Dermis blood vessel endothelial cell (primary cell): ENCODE measurements at regions not wholly inside any gene's neighbourhood (a gene's known extent, or its start where the extent isn't known, plus 50 kb on each side); places are given as distances from the start of the nearest gene placed in this dataset.

Experiments
- DNase-seq: peaks from one replicate; pipeline ENCODE4 v3.0.0; 2010

GRCh38 chr17:34733333-34733732 lies 154.0 kb downstream of the TMEM132E start:
- DNase-seq, result no peak

DNA sequence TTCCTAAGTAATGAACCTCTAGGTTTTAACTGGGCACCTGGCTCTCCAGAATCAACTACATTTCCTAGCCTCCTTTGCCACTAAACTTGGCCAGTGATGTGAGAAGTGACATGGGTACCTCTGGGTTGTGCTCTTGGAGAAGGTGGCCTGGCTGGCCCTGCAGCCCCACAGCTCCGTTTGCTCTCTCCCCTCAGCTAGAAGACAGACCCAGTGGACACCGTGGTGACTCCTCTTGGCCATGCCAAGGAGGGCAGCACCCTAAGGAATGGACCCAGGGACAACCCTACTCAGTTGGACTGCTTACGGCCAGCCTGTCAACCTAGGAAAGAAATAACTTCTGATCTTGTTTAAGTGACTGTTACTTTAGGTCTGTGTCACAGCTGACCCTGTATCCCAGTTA lies 151.4 kb downstream of the TMEM132E start:
- DNase-seq, result no peak

GRCh38 chr17:34728771-34729310 lies 149.5 kb downstream of the TMEM132E start:
- no peak for DNase-seq

DNA sequence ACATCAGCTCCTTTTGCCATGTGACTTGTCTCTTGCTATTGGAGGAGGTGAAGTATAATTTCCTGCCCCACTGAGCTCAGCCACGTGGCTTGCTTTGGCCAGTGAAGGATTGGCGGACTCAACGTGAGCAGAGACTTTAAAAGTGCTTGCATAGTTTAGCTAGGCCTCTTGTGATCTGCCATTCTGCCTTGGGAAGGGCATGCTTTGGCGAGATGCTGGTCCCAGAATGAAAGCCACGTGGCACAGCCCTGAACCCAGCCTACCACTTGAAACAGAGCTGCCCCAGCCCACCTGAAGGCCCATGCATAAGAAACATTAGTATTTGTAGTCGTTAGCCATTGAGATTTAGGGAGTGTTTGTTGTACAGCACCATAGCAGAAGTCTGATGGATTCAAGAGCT lies 148.2 kb downstream of the TMEM132E start:
- no peak for DNase-seq

- DNase-seq, result no peak
Measured at GRCh38 chr17:34726536-34727384, 147.4 kb downstream of the TMEM132E start.

DNA sequence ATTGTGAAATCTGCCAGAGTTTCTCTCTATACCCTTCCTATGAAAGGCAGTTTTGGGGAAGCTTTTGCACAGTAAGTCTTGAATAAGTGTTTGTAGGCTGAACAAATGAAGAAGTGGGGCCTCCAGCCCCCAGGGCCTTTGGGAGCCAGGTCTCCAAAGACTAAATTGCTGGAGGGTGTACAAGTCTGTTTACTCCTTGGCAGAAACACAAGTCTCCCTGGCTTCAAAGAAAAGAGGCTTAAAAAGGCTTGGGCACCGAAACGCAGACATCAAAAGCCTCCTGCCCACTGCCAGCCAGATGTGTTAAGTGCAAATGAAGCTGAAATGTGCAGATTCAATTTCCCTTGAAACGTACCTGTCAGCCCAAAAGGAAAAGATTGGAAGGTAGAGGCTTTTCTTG lies 146.3 kb downstream of the TMEM132E start:
- DNase-seq, result no peak

GRCh38 chr17:34725008-34725407 lies 145.6 kb downstream of the TMEM132E start:
- DNase-seq, result no peak

GRCh38 chr17:34723875-34724274 lies 144.5 kb downstream of the TMEM132E start:
- no peak for DNase-seq

GRCh38 chr17:34721326-34721725 lies 141.9 kb downstream of the TMEM132E start:
- no peak for DNase-seq

GRCh38 chr17:34720760-34721159 lies 141.4 kb downstream of the TMEM132E start:
- DNase-seq, result no peak

GRCh38 chr17:34719569-34719968 lies 140.2 kb downstream of the TMEM132E start:
- DNase-seq, result no peak

DNA sequence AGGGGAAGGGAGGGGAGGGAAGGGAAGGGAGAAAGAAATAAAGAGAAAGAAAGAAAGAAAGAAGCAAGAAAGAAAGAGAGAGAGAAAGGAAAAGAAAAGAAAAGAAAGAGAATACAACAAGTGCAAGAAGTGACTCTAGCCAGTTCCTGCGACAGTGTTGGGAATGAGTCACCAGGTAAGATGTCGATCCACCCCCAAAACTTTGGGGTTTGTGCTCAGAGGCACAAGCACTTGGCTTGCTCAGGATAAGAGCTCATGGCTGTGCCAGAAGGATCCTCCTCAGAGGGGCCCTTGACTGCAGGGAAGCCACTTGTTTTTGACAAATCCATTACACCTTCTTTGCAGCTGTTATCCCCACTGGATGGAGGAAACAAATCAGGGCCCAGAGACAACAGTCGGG lies 137.7 kb downstream of the TMEM132E start:
- no peak for DNase-seq

DNA sequence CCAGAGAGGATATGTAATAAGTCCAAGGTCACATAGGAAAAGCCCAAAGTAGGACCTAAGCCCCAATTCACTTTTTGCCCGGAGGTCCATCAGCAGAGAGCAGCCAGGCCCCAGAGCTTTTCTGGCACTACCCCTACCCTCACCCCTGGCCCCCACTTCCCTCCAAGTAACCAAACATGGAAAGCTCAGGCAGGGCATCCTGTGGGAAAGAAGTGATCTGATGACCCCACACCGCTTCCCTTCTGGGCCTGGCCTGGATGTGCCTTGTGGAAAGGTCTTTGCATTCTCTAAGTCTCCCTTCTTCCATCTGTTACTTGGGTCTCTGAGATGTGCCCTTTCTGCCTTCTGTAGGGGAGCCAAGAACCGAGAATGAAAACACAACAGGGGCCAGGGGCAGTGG lies 136.9 kb downstream of the TMEM132E start:
- DNase-seq, result no peak

- no peak for DNase-seq
Measured at GRCh38 chr17:34715504-34715903, 136.1 kb downstream of the TMEM132E start.

- DNase-seq, result no peak
Measured at GRCh38 chr17:34714475-34715410, 135.4 kb downstream of the TMEM132E start.

DNA sequence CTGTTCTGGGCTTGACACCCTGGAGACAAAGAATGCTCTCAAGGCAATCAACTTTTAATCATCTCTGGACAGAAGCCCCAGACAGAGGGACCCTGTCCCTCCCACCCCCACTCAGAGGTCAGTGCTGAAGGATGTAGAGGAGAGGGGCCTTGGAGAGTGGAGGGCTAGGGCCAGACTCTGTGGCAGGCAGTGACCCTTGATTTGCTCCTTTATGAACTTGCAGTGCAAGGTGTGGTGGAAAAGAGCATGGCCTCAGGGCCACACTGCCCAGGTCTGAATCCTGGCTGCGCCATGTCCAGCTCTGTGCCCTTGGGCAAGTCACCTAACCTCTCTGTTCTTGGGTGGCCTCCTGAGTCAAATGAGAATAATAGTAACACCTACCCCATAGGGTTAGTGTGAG lies 134.3 kb downstream of the TMEM132E start:
- DNase-seq, result no peak

GRCh38 chr17:34712481-34713195 lies 133.3 kb downstream of the TMEM132E start:
- no peak for DNase-seq

GRCh38 chr17:34711646-34712045 lies 132.3 kb downstream of the TMEM132E start:
- DNase-seq, result no peak

- DNase-seq, result no peak
Measured at GRCh38 chr17:34710226-34710625, 130.8 kb downstream of the TMEM132E start.

DNA sequence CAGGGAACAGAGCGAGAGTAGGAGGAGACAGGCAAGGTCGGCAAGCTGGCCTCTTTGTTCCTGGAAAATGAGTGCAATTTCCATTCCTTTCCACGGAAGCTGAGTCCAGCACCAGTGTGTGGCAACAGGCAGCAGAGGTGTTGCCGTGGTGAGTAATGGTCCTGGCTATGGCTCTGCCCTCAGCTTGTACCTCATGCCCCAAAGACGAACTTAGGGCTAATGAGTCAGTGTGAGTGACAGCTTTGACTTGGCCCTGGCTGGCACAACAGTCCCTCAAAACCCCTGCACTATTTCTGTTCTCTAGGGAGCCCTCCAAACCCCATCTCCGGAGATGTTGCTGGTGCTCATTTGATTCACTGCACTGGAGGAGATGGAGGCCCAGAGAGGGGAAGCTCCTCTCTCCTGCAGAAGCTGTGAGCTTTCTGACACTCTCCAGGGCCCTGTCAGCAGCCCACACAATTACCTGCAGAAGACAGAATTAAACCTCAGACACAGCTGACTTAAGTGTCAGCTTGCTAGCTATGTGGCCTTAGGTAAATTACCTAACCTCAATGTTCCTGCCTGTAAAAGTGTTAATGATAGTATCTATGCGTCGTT lies 129.9 kb downstream of the TMEM132E start:
- no peak for DNase-seq

DNA sequence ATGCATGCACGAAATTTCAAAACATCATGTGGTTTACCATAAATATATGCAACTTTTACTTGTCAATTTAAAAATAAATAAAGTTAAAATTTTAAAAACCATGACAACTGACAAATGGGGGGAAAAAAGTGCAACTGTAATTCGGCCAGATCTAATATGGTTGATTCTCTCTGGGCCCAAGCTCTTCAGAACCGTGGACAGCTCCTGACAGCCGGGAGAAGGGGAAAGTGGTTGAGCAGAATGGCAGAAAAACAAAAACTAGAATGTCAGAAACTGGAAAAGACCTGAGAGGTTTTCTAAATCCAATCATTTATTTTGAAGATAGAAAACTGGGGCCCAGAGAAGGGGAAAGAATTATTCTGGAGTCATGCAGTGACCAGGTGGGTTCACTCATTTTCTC lies 126.6 kb downstream of the TMEM132E start:
- DNase-seq, result peak; percentile 41

GRCh38 chr17:34703533-34703932 lies 124.2 kb downstream of the TMEM132E start:
- DNase-seq, result peak; percentile 68
